ELF-1 (cell line): ENCODE measurements at regions not wholly inside any gene's neighbourhood (a gene's known extent, or its start where the extent isn't known, plus 50 kb on each side); places are given as distances from the start of the nearest gene placed in this dataset.

Experiments used
- DNase-seq: peaks from one replicate; pipeline ENCODE4 v3.0.0-alpha.2; 2016; ENCODE audit warnings: low read depth, low spot score

DNA sequence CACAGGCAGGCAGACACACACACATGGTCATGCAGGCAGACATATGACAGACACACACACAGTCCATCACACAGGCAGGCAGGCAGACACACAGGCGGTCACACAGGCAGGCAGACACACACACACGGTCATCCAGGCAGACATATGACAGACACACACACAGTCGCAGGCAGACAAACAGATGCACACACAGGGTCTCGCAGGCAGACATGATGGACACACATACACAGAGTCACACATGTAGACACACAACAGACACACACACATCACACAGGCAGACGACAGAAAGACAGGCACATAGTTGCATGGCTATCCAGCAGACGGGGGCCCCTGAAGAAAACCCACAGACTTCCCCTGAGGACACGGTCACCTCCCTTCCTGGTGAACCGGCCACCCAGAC lies 135.4 kb downstream of the NCOR2 start:
- no peak for DNase-seq

- DNase-seq: no peak
These were observed 135.6 kb downstream of the RFLNA start for GRCh38 chr12:124430491-124430890.

GRCh38 chr12:124429535-124429934 lies 134.6 kb downstream of the RFLNA start:
- no peak for DNase-seq

DNA sequence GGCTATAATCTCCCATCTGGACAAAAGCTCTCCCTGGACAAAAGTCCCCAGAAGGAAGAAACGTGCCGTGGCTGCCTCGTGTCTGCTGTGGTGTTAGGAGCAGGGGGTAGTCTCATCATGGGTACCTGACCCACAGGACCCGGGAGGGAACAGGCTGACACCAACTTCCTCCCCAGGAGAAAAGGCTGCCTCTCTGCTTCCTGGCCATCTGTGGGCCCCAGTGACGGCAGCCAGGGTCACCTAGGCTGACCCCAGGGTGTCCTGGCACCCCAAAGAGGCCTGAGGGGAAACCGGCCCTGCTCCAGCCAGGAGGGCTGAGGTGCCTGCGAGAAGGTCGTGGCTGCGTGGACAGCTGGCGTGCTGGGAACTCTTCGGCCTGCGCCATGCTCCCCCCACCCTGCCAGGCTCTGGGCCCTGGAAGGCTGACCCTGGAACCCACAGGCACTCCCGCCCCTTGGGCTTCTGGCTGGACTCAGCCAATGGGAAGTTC lies 133.9 kb downstream of the RFLNA start:
- no peak for DNase-seq

DNA sequence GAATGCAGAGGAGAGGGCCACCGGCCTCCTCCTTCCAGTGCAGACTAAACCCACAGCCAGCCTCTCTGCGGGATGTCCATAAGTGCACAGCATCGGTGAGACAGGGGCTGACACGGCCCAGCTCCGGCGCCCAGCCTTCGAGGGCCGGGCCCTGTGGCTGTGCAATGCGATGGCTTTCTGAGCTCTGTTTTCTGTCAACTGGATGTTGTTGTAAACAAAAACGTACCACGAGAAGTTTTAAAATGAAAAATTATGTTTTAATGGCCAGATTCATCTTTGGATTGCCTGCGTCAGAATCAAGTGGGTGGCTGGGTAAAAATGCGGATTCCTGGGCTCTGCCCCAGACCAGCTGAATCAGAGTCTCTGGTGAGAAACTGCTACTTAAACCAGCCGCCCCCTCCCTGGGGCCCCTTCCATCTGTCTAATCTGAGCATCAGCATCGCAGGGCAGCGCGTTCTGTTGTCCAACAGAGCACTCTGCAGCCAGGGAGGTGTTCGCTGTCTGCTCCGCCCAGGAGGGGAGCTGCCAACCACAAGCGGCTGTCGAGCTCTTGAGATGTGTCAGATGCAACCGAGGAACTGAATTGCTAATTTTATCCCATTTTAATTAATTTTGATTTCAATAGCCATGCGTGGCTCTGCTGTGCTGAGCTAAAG lies 133.4 kb downstream of the RFLNA start:
- no peak for DNase-seq

GRCh38 chr12:124426594-124427555 lies 132.0 kb downstream of the RFLNA start:
- DNase-seq: no peak

DNA sequence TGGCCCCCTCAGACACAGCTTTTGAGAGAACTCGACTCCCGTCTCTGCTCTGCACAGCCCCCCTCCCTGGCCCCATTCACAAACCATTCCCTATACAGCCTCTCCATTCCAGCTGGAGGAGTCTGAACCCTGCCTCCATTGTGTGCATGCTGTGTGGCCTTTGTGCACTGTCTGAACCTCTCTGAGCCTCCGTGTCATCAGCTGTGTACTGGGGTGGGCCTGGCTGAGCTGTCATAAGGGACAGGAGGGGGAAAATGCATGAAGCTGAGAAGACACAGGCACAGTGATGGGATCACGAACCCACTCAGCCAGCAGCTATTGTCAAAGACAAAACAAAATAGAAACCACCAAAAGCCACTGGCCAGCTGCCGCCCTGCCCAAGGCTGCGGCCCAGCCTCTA lies 130.8 kb downstream of the RFLNA start:
- no peak for DNase-seq

- no peak for DNase-seq
These were observed 129.6 kb downstream of the RFLNA start for GRCh38 chr12:124424516-124424905.

- DNase-seq: no peak
These were observed 129.0 kb downstream of the RFLNA start for GRCh38 chr12:124423761-124424515.

GRCh38 chr12:124422570-124423523 lies 128.0 kb downstream of the RFLNA start:
- peak; percentile 65 for DNase-seq

DNA sequence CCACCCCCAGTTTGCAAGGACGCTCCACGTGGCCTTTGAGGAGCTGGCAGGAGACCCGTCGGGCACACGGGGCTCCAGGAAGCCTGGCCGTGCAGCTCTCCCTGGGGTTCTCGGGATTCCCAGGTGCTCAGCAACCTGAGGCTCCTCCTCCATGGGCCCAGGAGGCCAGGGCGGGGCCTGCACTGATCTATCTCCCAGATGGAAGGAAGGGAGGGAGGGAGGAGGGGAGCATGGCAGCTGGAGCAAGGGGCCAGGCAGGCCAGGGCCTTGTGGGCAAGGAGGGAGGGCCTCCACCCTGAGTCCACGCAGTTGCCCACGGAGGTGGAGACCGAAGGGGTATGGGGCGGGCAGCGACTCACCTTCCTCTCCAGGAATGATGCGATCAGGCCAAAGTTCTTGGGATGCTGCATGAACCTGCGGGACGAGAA lies 127.3 kb downstream of the RFLNA start:
- DNase-seq: peak; percentile 44

- DNase-seq: no peak
These were observed 126.2 kb downstream of the RFLNA start for GRCh38 chr12:124420996-124421674.

- no peak for DNase-seq
These were observed 125.4 kb downstream of the RFLNA start for GRCh38 chr12:124420041-124420995.

DNA sequence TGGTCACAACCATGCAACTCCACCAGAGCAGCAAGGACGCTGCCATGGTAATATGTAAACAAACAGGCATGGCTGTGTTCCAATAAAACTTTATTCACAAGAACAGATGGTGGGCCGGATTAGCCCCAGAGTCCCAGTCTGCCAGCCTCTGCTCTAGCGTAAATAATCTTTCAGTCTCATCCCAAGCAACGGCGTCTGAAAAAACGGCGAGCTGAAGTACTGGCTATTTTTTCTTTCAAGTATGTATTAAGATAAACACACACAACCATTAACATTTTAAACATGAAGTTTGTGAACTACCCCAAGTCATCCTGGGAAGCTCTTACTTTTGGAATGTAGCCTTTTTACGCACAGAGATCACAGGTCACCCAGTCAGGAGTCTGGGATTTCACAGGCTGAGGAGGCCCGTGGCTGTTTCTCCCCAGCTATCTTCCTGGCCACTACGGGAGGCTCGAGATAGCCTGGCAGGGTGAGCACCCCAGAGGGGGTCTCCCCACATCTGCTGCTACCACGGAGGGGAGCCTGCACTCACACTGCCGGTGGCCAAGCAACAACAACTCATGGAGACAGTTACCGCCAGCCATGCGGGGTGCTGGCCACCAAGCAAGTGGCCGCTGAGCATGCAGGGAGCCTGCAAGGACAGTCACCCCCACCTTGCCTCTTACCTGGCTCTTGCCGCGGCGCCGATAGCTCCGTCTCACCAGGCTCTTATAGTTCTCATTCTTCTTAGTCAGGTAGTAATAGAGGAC lies 124.6 kb downstream of the RFLNA start:
- DNase-seq: no peak

GRCh38 chr12:124418791-124419190 lies 123.9 kb downstream of the RFLNA start:
- DNase-seq: no peak

DNA sequence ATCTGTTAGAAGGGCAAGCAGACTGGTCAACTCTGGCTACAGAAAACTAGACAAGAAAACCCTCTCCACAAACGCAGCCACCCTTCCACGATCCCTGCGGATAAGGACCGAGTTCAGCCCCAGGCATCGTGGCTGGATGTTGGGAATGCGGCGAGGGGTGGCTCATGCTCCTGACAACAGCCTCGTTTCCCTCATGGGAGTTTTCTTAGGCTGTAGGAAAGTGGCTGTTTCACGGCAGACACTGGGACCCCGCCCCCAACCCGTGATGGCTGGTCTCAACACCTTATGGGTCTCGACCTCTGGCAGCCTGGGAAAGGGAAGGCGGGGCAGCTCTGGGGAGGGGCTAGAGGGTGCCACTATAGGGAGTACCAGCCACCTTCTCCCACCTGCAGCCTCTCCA lies 123.3 kb downstream of the RFLNA start:
- DNase-seq: no peak

DNA sequence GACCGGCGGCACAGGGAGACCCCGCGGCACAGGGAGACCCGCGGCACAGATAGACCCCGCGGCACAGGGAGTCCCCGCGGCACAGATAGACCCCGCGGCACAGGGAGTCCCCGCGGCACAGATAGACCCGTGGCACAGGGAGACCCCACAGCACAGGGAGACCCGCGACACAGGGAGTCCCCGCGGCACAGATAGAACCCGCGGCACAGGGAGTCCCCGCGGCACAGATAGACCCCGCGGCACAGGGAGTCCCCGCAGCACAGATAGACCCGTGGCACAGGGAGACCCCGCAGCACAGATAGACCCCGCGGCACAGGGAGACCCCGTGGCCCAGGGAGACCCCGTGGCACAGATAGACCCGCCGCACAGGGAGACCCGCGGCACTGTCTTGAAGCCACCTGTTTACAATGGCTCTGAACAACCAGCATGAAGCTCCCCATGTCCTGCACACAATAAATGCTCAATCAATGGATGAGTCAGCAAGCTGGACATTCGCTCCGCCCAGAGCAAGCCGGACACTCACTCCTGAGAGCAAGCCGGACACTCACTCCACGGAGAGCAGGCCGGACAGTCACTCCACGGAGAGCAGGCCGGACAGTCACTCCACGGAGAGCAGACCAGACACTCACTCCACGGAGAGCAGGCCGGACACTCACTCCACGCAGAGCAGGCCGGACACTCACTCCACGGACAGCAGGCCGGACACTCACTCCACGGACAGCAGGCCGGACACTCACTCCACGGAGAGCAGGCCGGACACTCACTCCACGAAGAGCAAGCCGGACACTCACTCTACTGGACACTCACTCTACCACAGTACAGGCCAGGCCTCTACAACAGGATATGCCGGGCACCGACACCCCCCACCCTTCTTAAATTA lies 121.9 kb downstream of the RFLNA start:
- no peak for DNase-seq
